Activated CD4-positive, alpha-beta T cell treated with anti-CD3 and anti-CD28 coated beads for 24 hours (primary cell): ENCODE measurements at regions not wholly inside any gene's neighbourhood (a gene's known extent, or its start where the extent isn't known, plus 50 kb on each side); places are given as distances from the start of the nearest gene placed in this dataset.
"Not testable (repeated sequence)": the region's sequence is repeated elsewhere in the genome, so short reads cannot be mapped to it uniquely, and the experiment has no call there.

Experiments used
- DNase-seq, 2 donors: peaks; one replicate each; pipeline ENCODE4 v3.0.0-alpha.2; 2020; ENCODE audit warnings: low read depth in 2 of 2

GRCh38 chr13:80173224-80173623 lies 167.7 kb downstream of the SPRY2 start:
- DNase-seq: no peak

DNA sequence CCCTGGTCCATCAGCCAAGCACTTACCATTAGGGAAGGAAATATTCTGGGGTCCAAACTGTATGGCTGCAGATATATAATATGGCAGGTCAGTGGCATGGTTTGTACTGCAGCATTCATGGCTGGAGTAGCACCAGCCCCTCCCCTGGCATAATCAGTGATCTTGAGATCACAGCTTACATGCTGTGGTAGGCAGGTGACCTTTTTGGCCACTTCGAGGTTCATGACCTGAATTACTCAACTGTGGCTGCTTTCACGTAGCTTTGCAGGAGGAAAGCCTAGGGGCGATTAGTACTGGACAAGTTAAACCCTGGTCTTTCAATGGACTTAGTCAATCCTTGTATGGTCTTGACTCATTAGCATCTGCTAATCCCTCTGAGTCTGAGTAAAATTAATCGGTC lies 169.8 kb downstream of the SPRY2 start:
- DNase-seq: no peak

- no peak for DNase-seq
Observed at GRCh38 chr13:80168089-80168850, 172.7 kb downstream of the SPRY2 start.

- DNase-seq: no peak
Observed at GRCh38 chr13:80166352-80166751, 174.6 kb downstream of the SPRY2 start.

DNA sequence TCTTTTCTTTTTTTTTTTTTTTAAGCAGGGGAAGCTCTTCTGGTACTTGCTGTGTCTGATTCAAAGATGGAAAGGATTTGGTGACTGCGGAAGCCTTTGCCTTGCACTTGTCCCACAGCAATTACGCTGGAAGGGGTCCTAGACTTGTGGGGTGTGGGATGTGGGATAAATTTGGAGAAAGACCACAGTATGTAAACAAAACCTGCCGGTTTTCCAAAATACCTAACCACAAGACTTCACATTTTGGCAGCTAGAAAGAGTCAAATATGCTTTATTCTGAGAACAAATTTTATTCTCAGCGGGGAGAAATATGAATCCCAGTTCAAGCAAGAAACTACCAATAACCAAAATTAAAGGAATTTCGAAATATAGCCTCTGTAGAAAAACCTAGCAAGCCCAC lies 176.5 kb downstream of the SPRY2 start:
- DNase-seq: no peak

- no peak for DNase-seq
Observed at GRCh38 chr13:80161896-80162295, 179.0 kb downstream of the SPRY2 start.

- no peak for DNase-seq
Observed at GRCh38 chr13:80161219-80161618, 179.7 kb downstream of the SPRY2 start.

GRCh38 chr13:80160110-80160509 lies 180.8 kb downstream of the SPRY2 start:
- no peak for DNase-seq

- no peak for DNase-seq
Observed at GRCh38 chr13:80157261-80157932, 183.5 kb downstream of the SPRY2 start.

DNA sequence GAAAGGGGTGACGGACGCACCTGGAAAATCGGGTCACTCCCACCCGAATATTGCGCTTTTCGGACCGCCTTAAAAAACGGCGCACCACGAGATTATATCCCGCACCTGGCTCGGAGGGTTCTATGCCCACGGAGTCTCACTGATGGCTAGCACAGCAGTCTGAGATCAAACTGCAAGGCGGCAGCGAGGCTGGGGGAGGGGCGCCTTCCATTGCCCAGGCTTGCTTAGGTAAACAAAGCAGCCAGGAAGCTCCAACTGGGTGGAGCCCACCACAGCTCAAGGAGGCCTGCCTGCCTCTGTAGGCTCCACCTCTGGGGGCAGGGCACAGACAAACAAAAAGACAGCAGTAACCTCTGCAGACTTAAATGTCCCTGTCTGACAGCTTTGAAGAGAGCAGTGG lies 188.8 kb downstream of the SPRY2 start:
- not testable (repeated sequence) for DNase-seq

GRCh38 chr13:80151016-80151415 lies 189.9 kb downstream of the SPRY2 start:
- DNase-seq: no peak

DNA sequence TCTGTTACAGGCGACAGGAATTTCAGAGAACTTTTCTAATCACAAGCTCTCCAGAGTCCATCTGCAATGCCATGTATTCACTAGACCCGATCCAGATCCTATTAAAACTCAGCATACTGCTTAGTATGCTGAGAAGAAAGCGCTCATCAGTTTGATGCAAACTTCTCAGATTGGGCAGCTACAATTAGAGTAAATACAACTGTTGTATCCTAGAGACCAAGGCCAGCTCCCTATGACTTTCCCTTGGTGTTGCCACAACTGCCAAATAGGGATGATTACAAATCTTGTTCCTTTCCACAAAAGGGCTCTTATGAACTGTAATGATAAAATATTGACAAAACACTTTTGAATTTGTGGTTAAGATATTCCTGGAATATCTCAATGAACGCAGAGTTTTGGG lies 191.2 kb downstream of the SPRY2 start:
- DNase-seq: no peak

- no peak for DNase-seq
Observed at GRCh38 chr13:80145171-80145690, 195.7 kb downstream of the SPRY2 start.

DNA sequence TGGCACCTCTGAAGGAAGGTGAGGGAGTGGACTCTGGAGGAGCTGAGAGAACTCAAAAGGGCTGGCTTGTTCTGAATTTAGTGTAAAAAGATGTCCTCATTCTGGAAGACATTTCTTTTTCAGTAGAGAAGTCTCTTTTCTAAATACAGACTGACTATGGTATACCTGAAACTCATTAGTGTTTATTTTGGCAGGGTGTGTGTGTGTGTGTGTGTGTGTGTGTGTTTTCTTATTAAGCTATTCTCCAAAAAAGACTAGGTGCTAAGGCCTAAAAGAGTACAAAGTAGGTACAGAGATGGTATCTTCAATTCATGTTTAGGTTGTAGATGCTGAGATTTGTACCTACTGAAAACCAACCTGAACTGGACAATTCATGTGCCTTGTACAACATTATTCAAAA lies 196.4 kb downstream of the SPRY2 start:
- no peak for DNase-seq

DNA sequence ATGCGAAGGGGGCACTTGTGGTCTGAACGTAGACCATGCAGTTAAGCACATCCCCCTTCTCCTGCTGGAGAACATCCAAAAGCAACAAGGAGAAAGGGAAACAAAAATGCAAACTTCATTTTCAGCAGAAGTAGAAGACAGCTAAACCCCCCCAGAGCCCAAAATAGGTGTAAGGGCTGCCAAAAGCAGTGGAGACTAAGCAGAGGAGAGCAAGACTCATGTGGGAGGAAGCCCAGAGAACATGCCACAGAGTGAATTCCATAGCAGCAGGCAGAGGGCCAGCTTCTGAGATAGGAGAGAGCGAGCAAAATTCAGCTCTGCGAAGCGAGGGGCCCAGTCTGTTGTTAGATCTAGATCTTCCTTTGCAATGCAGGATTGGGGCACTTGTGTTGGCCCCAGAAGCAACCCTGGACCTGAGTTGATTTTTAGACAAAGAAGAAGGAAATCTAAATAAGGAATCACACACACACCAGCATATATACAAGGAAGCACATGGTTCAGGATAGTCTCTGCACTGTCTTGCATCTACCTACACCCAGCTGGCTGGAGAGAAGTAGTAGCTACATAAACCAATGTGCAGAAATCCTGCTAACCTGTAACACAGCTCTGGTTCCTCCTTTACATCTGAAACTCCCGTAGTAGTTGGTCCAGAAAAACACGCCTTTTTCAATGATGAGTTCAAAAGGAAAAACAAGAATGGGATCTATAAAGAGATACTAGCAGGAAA lies 199.6 kb downstream of the SPRY2 start:
- no peak for DNase-seq

DNA sequence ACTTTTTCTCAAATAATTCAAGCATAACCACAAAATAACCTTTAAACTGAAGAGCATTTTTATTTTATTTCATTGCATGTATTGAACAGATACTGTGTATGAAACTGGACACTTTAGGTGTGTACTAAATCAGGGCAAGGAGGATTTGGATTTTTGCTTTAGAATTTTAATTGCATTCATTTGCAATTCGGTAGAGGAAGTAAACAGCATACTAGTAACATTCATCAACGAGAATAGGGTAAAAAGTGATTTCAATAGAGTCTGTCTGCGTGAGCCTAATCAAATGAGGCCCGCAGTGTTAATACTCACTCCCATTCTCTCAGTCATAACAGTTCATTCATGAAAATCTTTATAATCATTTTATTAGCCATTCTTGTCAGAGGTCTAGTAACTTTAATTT lies 200.2 kb downstream of the SPRY2 start:
- DNase-seq: no peak

- no peak for DNase-seq
Observed at GRCh38 chr13:80139196-80139595, 201.7 kb downstream of the SPRY2 start.

DNA sequence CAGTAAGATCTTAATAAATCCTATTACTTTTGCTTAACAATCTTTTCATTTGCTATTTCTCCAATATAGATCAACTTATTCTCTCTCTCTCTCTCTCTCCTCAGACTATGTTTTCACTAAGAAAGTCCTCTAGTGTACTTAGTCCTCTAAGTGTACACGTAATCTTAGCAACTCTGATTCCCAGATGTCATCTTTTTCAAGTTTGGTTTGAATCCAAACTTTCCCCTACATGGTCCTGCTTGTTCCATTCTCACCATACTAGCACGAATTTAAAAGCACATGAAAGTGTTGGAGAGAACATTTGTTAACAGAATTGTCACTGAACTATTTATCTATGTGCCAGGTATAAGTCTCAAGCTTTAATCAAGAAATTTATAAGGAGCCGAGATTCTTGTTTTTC lies 202.9 kb downstream of the SPRY2 start:
- DNase-seq: no peak

DNA sequence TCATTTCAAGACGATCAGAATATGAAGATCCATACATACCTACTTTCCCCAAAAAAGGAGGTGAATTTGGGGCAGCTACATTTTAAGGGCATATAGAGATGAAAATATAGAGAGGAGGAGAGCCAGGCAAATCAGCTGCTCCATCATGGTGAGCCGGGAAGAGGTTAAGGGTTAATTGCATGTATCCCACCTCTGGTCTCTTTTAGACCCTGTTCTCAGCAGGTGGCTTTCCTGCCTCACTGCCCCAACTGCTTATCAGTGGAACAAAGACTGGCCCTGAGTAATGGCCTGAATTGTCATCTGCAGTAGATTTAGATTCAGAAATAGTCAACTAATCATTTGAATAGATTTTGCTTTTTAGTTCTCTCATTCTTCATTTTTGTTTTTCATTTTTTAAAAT lies 206.6 kb downstream of the SPRY2 start:
- DNase-seq: no peak

DNA sequence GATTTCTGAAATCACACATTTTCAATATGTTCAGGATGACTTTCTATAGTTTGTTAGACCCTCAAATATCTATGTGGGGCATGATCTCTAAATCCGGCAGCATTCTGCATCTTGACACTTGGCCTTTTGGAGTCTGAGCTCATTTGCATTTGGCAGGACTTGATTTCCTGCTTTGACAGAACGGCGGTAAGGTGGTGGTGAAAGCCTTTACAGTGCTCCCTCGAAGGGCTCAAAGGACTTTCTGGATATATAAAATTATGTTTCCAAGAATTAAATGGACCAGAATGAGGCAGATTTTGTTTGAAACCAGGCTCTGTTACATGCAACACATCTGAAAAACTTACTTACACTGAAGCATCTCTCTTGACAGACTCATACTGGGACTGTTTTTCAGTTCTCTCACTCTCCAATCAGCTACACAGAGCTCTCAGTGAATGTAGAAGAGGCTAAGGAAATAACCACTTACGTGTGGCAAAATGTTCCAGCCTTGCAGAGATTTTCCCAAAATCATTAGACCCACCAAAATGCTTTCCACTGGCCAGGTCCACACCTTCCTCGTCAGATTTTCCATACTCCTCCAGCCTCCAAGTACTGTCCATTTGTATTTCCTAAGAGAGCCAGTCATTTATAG lies 207.2 kb downstream of the SPRY2 start:
- no peak for DNase-seq

- DNase-seq: no peak
Observed at GRCh38 chr13:80132741-80133601, 208.0 kb downstream of the SPRY2 start.
